Ishikawa (cell line): ENCODE measurements at regions not wholly inside any gene's neighbourhood (a gene's known extent, or its start where the extent isn't known, plus 50 kb on each side); places are given as distances from the start of the nearest gene placed in this dataset.

Experiments used
- CEBPB ChIP-seq: IDR thresholded peaks from 2 replicates; pipeline ENCODE4 v1.6.1; 2012
- CREB1 ChIP-seq: IDR thresholded peaks from 2 replicates; pipeline ENCODE4 v1.6.1; 2012; ENCODE audit warnings: low read depth
- EGR1 ChIP-seq: IDR thresholded peaks from 2 replicates; pipeline ENCODE4 v1.6.1; 2012
- EP300 ChIP-seq: IDR thresholded peaks from 2 replicates; pipeline ENCODE4 v1.6.1; 2012; ENCODE audit warnings: borderline replicate concordance
- FOXM1 ChIP-seq: IDR thresholded peaks from 2 replicates; pipeline ENCODE4 v1.6.1; 2012; ENCODE audit warnings: low read depth, borderline replicate concordance
- NFIC ChIP-seq: IDR thresholded peaks from 2 replicates; pipeline ENCODE4 v1.6.1; 2012
- RAD21 ChIP-seq: IDR thresholded peaks from 2 replicates; pipeline ENCODE4 v1.6.1; 2012; ENCODE audit warnings: low read depth
- TAF1 ChIP-seq: IDR thresholded peaks from 2 replicates; pipeline ENCODE4 v1.6.1; 2012; ENCODE audit warnings: low read depth, mild to moderate bottlenecking
- TCF12 ChIP-seq: IDR thresholded peaks from 2 replicates; pipeline ENCODE4 v1.6.1; 2012; ENCODE audit warnings: low read depth
- TEAD4 ChIP-seq: IDR thresholded peaks from 2 replicates; pipeline ENCODE4 v1.6.1; 2012
- YY1 ChIP-seq: IDR thresholded peaks from 2 replicates; pipeline ENCODE4 v1.6.1; 2012; ENCODE audit warnings: low read depth
- ZBTB7A ChIP-seq: IDR thresholded peaks from 2 replicates; pipeline ENCODE4 v1.6.1; 2012; ENCODE audit warnings: low read depth
- TF ChIP-seq, protein P1 (sequence below): IDR thresholded peaks from 2 replicates; pipeline ENCODE4 v1.6.1; 2012
- TF ChIP-seq, protein P2 (sequence below): IDR thresholded peaks from 2 replicates; pipeline ENCODE4 v1.6.1; 2012; ENCODE audit warnings: low read depth, mild to moderate bottlenecking
- TF ChIP-seq, protein P3 (sequence below): IDR thresholded peaks from 2 replicates; pipeline ENCODE4 v1.6.1; 2012

DNA sequence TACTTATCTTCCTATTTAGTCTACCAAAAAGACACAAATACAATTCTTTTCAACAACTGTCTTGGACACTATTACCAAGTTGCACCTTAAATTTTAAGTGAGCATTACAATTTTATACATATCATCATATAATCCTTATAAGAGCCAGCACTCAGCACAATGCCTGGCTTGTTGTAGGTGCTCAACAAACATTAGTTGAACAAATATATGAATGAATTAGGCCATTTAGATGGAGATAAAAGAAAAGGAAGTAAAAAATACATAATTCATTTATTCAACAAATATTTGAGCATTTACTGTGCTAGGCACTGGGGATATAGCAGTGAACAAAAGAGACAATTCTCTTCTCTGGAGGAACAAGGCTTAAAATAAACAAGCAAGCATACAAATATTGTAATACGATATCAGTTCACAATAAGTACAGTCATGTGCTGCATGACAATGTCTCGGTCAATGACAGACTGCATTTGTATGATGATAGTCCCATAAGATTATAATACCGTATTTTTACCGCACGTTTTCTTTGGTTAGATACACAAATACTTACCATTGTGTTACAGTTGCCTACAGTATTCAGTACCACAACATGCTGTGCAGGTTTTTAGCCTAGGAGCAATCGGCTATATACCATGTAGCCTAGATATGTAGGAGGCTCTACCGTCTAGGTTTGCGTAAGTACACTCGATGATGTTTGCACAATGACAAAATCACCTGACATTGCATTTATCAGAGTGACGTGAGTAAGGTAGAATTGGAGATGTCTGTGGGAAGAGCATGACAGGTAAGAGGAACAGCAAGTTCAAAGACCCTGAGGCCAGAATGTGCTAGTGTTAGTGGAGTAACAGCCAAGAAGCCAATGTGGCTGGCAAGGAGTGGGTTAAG, 86.4 kb upstream of the HS3ST2 start:
- TF ChIP-seq, protein P1, sequence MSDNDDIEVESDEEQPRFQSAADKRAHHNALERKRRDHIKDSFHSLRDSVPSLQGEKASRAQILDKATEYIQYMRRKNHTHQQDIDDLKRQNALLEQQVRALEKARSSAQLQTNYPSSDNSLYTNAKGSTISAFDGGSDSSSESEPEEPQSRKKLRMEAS = no peak
- TF ChIP-seq, protein P2, sequence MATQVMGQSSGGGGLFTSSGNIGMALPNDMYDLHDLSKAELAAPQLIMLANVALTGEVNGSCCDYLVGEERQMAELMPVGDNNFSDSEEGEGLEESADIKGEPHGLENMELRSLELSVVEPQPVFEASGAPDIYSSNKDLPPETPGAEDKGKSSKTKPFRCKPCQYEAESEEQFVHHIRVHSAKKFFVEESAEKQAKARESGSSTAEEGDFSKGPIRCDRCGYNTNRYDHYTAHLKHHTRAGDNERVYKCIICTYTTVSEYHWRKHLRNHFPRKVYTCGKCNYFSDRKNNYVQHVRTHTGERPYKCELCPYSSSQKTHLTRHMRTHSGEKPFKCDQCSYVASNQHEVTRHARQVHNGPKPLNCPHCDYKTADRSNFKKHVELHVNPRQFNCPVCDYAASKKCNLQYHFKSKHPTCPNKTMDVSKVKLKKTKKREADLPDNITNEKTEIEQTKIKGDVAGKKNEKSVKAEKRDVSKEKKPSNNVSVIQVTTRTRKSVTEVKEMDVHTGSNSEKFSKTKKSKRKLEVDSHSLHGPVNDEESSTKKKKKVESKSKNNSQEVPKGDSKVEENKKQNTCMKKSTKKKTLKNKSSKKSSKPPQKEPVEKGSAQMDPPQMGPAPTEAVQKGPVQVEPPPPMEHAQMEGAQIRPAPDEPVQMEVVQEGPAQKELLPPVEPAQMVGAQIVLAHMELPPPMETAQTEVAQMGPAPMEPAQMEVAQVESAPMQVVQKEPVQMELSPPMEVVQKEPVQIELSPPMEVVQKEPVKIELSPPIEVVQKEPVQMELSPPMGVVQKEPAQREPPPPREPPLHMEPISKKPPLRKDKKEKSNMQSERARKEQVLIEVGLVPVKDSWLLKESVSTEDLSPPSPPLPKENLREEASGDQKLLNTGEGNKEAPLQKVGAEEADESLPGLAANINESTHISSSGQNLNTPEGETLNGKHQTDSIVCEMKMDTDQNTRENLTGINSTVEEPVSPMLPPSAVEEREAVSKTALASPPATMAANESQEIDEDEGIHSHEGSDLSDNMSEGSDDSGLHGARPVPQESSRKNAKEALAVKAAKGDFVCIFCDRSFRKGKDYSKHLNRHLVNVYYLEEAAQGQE = no peak
- TF ChIP-seq CEBPB (no peak), TAF1 (no peak), EP300 (no peak), FOXM1 (no peak), CREB1 (no peak)
- TF ChIP-seq, protein P3, sequence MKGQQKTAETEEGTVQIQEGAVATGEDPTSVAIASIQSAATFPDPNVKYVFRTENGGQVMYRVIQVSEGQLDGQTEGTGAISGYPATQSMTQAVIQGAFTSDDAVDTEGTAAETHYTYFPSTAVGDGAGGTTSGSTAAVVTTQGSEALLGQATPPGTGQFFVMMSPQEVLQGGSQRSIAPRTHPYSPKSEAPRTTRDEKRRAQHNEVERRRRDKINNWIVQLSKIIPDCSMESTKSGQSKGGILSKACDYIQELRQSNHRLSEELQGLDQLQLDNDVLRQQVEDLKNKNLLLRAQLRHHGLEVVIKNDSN = no peak

DNA sequence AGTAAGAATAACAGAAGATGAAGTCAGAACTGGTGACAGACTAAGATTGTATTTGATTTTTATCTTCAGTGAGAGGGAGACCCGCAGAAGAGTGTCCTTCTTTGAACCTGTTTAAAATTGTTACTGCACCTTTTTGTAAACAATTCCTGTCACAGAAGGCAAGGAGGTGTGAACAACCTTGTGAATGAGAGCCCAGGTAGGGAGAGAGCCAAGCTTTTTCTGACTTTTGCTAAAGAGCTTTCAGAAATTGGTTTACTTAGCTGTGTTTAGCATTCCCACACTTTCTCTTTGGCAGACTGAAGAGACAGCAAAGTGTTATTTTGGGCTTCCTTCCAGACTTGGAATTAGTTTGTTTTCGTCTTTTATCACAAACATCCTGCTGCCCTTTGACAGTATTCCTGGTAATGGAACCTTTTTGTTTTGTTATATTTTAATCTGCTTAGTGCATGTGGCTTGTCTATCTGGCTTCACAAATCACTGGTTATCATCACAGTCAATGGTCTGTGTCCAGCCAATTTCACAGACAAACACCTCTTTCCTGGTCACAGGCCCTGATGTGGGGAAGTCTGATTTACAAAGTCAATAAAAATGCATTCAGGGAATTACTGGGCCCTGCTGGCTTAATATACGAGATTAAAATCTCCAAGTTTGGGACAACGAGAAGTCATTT, 85.7 kb upstream of the HS3ST2 start:
- no peak for TF ChIP-seq YY1
- TF ChIP-seq ZBTB7A = no peak
- no peak for TF ChIP-seq TEAD4
- TF ChIP-seq, protein P1 = no peak
- TF ChIP-seq, protein P2 = no peak
- TF ChIP-seq NFIC = no peak
- no peak for TF ChIP-seq CREB1
- TF ChIP-seq FOXM1 = no peak

DNA sequence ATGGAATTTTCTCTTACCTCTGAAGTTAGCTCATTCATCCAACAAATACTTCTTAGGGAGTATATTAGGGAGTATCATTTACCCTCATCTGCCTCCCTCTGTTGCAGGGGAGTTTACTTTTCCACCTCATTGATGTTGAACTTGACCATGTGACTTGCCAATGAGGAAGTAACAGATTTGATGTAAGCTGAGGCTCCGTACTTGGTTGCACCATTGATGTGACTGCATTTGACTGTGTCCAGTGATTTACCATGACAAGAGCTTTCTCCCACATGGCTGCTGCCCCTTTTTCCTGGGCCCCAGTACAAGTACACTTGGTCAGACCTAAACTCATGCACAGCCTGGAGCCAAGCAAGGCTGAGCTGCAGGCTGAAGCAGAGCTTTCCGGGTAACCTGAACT, 81.6 kb upstream of the HS3ST2 start:
- no peak for TF ChIP-seq ZBTB7A
- no peak for TF ChIP-seq CREB1
- TF ChIP-seq TAF1 = no peak

DNA sequence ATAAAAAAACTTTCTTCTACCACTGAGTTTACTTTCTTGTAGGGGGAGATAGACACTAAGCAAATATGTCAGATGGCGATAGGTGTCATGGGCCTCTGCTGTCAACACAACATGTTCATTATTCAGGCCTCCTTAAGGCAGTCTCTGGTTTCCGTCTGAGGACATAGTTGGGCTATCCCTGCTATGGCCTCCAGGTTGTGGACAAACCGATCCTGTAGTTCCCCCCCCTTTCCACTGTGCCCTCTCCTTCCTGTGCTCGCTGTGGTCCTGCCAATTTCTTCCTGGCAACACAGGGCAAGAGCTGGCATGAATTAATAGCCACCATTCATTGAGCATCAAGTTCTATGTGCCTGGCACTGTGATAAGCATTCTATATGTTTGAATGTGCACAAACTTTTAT, 81.0 kb upstream of the HS3ST2 start:
- TF ChIP-seq TAF1 = no peak
- TF ChIP-seq CREB1 = no peak
- TF ChIP-seq EP300 = no peak
- TF ChIP-seq FOXM1 = no peak
- no peak for TF ChIP-seq NFIC
- TF ChIP-seq YY1 = no peak
- no peak for TF ChIP-seq EGR1
- no peak for TF ChIP-seq TEAD4
- TF ChIP-seq, protein P1 = no peak
- TF ChIP-seq RAD21 = no peak
- TF ChIP-seq TCF12 = no peak
- no peak for TF ChIP-seq CEBPB
- TF ChIP-seq, protein P2 = no peak

DNA sequence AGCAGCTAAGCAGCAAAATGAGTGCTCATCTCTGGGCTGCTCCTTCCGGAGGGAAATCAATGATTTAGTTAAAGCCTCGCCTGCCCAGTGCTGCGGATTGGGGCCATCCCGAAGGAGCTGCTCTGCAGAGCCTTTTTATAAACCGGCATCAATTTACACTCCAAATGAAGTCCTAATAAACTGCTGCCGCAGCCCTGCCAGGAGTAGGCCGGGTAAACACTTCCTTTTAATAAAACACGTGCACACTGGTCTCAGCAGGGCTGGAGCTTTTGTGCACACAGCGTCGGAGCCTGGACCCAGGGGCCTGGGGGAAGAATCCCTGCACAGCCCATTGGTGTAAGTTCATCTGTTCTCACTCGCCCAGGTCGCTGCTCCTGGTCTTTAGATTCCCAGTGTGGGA, 79.6 kb upstream of the HS3ST2 start:
- TF ChIP-seq CEBPB = no peak
- TF ChIP-seq, protein P2 = no peak
- no peak for TF ChIP-seq TCF12
- no peak for TF ChIP-seq YY1
- TF ChIP-seq CREB1 = no peak
- no peak for TF ChIP-seq TAF1
- TF ChIP-seq NFIC = no peak
- TF ChIP-seq EP300 = no peak
- TF ChIP-seq, protein P1 = no peak
- TF ChIP-seq RAD21 = no peak
- no peak for TF ChIP-seq FOXM1
- TF ChIP-seq, protein P3 = no peak
- no peak for TF ChIP-seq TEAD4
- TF ChIP-seq ZBTB7A = no peak
- no peak for TF ChIP-seq EGR1
